Type B pancreatic cell (in vitro differentiated cells): ENCODE measurements at regions not wholly inside any gene's neighbourhood (a gene's known extent, or its start where the extent isn't known, plus 50 kb on each side); places are given as distances from the start of the nearest gene placed in this dataset.

Source experiments
- DNase-seq: peaks from one replicate; pipeline ENCODE4 v3.0.0; 2021; ENCODE audit warnings: mixed read lengths; ENCODE audit not compliant: unreplicated experiment; ENCODE audit errors: extremely low spot score
- H3K27ac Mint-ChIP-seq: 2 replicates; pipeline ENCODE4 v1.8.0; 2021; ENCODE audit warnings: mild to moderate bottlenecking, mixed read lengths
- H3K27me3 Mint-ChIP-seq: 2 replicates; pipeline ENCODE4 v1.8.0; 2021; ENCODE audit warnings: mixed read lengths
- H3K36me3 Mint-ChIP-seq: 2 replicates; pipeline ENCODE4 v1.8.0; 2021; ENCODE audit warnings: mixed read lengths
- H3K4me1 Mint-ChIP-seq: one replicate; pipeline ENCODE4 v1.8.0; 2021; ENCODE audit warnings: mixed read lengths; ENCODE audit not compliant: unreplicated experiment
- H3K4me3 Mint-ChIP-seq: 2 replicates; pipeline ENCODE4 v1.8.0; 2021; ENCODE audit warnings: mild to moderate bottlenecking, mixed read lengths
- H3K9me3 Mint-ChIP-seq: 2 replicates; pipeline ENCODE4 v1.8.0; 2021; ENCODE audit warnings: mixed read lengths
- TF ChIP-seq, protein P1 (sequence below): fragments of 200-600 bp; sonication (generic); conservative IDR thresholded peaks from 2 replicates; pipeline ENCODE4 v1.5.0; 2021; ENCODE audit warnings: antibody characterized with exemption, mild to moderate bottlenecking

- Mint-ChIP-seq H3K4me1 (peaks cover 19% of the 10 kb centered on the region), H3K9me3 (no peaks in the 10 kb centered on the region), H3K36me3 (no peaks in the 10 kb centered on the region), H3K4me3 (no peak overlapping the region), H3K27ac (no peak overlapping the region), H3K27me3 (no peaks in the 10 kb centered on the region)
- DNase-seq, result no peak
- TF ChIP-seq, protein P1, sequence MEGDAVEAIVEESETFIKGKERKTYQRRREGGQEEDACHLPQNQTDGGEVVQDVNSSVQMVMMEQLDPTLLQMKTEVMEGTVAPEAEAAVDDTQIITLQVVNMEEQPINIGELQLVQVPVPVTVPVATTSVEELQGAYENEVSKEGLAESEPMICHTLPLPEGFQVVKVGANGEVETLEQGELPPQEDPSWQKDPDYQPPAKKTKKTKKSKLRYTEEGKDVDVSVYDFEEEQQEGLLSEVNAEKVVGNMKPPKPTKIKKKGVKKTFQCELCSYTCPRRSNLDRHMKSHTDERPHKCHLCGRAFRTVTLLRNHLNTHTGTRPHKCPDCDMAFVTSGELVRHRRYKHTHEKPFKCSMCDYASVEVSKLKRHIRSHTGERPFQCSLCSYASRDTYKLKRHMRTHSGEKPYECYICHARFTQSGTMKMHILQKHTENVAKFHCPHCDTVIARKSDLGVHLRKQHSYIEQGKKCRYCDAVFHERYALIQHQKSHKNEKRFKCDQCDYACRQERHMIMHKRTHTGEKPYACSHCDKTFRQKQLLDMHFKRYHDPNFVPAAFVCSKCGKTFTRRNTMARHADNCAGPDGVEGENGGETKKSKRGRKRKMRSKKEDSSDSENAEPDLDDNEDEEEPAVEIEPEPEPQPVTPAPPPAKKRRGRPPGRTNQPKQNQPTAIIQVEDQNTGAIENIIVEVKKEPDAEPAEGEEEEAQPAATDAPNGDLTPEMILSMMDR, result no peak
These were observed 236.7 kb upstream of the CSNK1A1L start for GRCh38 chr13:37342205-37342604.

DNA sequence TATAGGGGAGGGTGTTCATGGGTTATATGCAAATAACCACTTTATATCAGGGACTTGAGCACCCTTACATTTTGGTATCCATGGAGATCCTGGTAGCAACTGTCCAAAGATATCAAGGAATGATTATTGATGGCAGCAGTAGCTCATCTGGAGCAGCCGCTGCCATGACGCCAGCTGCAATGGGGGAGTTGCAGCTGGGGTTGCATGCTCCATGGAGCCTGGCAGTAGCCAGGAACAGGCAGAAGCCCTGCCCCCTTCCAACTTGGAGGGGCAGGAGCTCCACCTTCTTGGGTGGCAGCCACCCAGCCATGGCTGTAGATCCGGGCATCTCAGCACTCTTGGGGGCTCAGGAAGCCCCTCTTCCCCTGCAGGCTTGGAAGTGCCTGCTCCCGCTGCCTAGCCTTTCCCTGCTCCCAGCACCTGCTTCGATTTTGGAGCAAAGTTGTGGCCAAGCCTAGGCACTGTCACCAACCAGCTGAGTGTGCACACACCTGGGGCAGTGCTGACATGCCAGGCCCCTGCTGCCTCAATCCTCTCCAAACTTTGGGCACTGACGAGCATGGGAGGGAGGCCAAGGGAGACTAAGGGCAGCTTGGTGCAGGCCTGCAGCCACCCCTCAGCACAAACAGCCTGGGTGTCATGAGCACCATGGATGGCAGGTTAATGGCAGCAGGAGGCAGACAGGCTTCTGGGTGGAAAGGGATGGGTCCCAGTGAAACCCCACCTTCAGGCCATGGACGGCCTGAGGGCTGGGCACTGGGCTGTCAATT is 235.6 kb upstream of the CSNK1A1L start:
- Mint-ChIP-seq H3K4me1 (peaks cover 18% of the 10 kb centered on the region), H3K27me3 (no peaks in the 10 kb centered on the region), H3K4me3 (no peak overlapping the region), H3K9me3 (no peaks in the 10 kb centered on the region), H3K27ac (no peak overlapping the region), H3K36me3 (no peaks in the 10 kb centered on the region)
- DNase-seq, result no peak
- TF ChIP-seq, protein P1, result no peak

DNA sequence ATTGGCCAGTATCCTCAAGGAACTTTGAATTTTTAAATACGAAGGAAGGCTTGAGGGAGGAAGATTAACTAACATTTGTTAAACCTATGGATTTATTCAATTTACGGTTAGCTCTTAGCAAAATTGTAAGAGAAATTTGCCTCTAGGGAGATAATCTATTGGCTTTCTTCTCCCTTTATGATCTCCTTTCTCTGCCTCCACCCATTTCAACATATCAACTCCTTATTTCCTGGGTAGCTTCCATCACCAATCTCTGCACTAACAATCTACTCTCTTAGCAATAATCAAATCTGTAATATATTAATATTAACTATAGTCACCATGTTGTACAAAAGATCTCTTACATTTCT is 233.9 kb upstream of the CSNK1A1L start:
- Mint-ChIP-seq H3K27me3 (no peaks in the 10 kb centered on the region), H3K36me3 (no peaks in the 10 kb centered on the region), H3K4me1 (peaks cover 5% of the 10 kb centered on the region), H3K4me3 (no peak overlapping the region), H3K9me3 (no peaks in the 10 kb centered on the region), H3K27ac (no peak overlapping the region)
- TF ChIP-seq, protein P1, result no peak
- no peak for DNase-seq

- Mint-ChIP-seq H3K27ac (no peak overlapping the region), H3K4me3 (no peak overlapping the region), H3K4me1 (peaks cover under 1% of the 10 kb centered on the region), H3K9me3 (no peaks in the 10 kb centered on the region), H3K27me3 (no peaks in the 10 kb centered on the region), H3K36me3 (no peaks in the 10 kb centered on the region)
- TF ChIP-seq, protein P1, result no peak
- DNase-seq, result no peak
These were observed 233.4 kb upstream of the CSNK1A1L start for GRCh38 chr13:37338726-37339385.

GRCh38 chr13:37326334-37326733 is 220.9 kb upstream of the CSNK1A1L start:
- Mint-ChIP-seq H3K36me3 (no peaks in the 10 kb centered on the region), H3K9me3 (peaks cover 5% of the 10 kb centered on the region), H3K4me3 (no peak overlapping the region), H3K27me3 (no peaks in the 10 kb centered on the region), H3K27ac (no peak overlapping the region), H3K4me1 (peaks cover 5% of the 10 kb centered on the region)
- no peak for DNase-seq
- TF ChIP-seq, protein P1, result no peak
